ENCODE measurements at regions not wholly inside any gene's neighbourhood (a gene's known extent, or its start where the extent isn't known, plus 50 kb on each side); places are given as distances from the start of the nearest gene placed in this dataset.

GRCh38 chr13:42708391-42708790 lies 73.0 kb upstream of the FAM216B start:
- in situ Hi-C loops (cut with MboI; ENCODE audit: low sequenced_read_pairs) (no loop called here), dilution Hi-C loops (cut with HindIII; ENCODE audit: low sequenced_read_pairs, unreplicated experiment) (no loop called here), intact Hi-C loops (cut with micrococcal nuclease) (no loop called here)
- no peak overlapping the region for H3K4me3 ChIP-seq (ENCODE audit: insufficient read depth, low read depth, low read length)
- no peaks in the 10 kb centered on the region for H3K27me3 ChIP-seq (ENCODE audit: control insufficient read depth, insufficient read depth, low read length)
- H2BK20ac ChIP-seq (ENCODE audit: low read depth, low read length) = no peak overlapping the region
- H3K27ac ChIP-seq (ENCODE audit: insufficient read depth, low read length) = no peak overlapping the region
- H3K4me2 ChIP-seq (ENCODE audit: low read depth, low read length) = no peak overlapping the region
- no TSS peak for BruUV-seq (replicated peaks)
- POLR2A ChIA-PET (ENCODE audit: unreplicated experiment) = no interaction called here
- WGBS, 2 experiments (ENCODE audit: extremely low coverage in 2 of 2, insufficient read length in 1 of 2) = no CpG with 5 or more reads among the region's 4 CpGs
- no peak overlapping the region for H3K18ac ChIP-seq (ENCODE audit: low read depth, low read length)
- H2AK5ac ChIP-seq (ENCODE audit: low read depth, low read length) = no peak overlapping the region
- H3K4ac ChIP-seq (ENCODE audit: low read depth, low read length) = no peak overlapping the region
- no peaks in the 10 kb centered on the region for H3K9me1 ChIP-seq (ENCODE audit: insufficient read depth, low read length)
- H3K23ac ChIP-seq (ENCODE audit: low read depth, low read length) = no peak overlapping the region
- no peaks in the 10 kb centered on the region for H3K79me1 ChIP-seq (ENCODE audit: low read depth in 1 of 2, low read length in 2 of 2)
- no peak overlapping the region for H4K91ac ChIP-seq (ENCODE audit: insufficient read depth, low read depth, low read length)
- H3K14ac ChIP-seq (replicated peaks; ENCODE audit: low read depth, low read length) = no peak overlapping the region
- H3K9me3 ChIP-seq (ENCODE audit: control insufficient read depth, insufficient read depth, low read length) = no peaks in the 10 kb centered on the region
- H4K5ac ChIP-seq (ENCODE audit: low read depth, low read length) = no peak overlapping the region
- no peak overlapping the region for H3K56ac ChIP-seq (ENCODE audit: extremely low read depth, insufficient read depth, low read length)
- H2BK15ac ChIP-seq (ENCODE audit: low read depth, low read length) = no peak overlapping the region
- CTCF ChIA-PET = no interaction called here
- peaks cover 4% of the 10 kb centered on the region for H3K4me1 ChIP-seq (ENCODE audit: control insufficient read depth, insufficient read depth, low read length)
- ATAC-seq (ENCODE audit: low read depth) (no peak), DNase-seq (no peak)
- no peaks in the 10 kb centered on the region for H4K20me1 ChIP-seq (ENCODE audit: insufficient read depth, low read length)
- H2AFZ ChIP-seq (replicated peaks; ENCODE audit: low read length, poor library complexity) = no peak overlapping the region
- TF ChIP-seq MAZ (IDR thresholded peaks at IDR 0.05; ENCODE audit: borderline replicate concordance, low read depth, low read length) (no peak), NFE2L2 (IDR thresholded peaks at IDR 0.05; ENCODE audit: low read depth, low read length) (no peak), MXI1 (IDR thresholded peaks at IDR 0.05; ENCODE audit: borderline replicate concordance, low read depth, low read length) (no peak), BHLHE40 (IDR thresholded peaks at IDR 0.05; ENCODE audit: low read depth, low read length) (no peak), RFX5 (IDR thresholded peaks at IDR 0.05; ENCODE audit: low read depth, low read length) (no peak), CHD1 (IDR thresholded peaks at IDR 0.05; ENCODE audit: low read depth, low read length) (no peak), SMC3 (IDR thresholded peaks at IDR 0.05; ENCODE audit: low read depth, low read length) (no peak), CEBPB (IDR thresholded peaks at IDR 0.05; ENCODE audit: low read depth, low read length) (no peak), POLR2A (IDR thresholded peaks at IDR 0.05; ENCODE audit: low read depth, low read length) (no peak), ELK1 (IDR thresholded peaks at IDR 0.05; ENCODE audit: borderline replicate concordance, low read depth, low read length) (no peak), FOS (IDR thresholded peaks at IDR 0.05; ENCODE audit: low read depth, low read length) (no peak), RAD21 (IDR thresholded peaks at IDR 0.05; ENCODE audit: low read length) (no peak), RCOR1 (IDR thresholded peaks at IDR 0.05; ENCODE audit: insufficient replicate concordance, low read length) (no peak), MAFK (IDR thresholded peaks at IDR 0.05; ENCODE audit: low read depth, low read length) (no peak)
- TF ChIP-seq, protein P1, sequence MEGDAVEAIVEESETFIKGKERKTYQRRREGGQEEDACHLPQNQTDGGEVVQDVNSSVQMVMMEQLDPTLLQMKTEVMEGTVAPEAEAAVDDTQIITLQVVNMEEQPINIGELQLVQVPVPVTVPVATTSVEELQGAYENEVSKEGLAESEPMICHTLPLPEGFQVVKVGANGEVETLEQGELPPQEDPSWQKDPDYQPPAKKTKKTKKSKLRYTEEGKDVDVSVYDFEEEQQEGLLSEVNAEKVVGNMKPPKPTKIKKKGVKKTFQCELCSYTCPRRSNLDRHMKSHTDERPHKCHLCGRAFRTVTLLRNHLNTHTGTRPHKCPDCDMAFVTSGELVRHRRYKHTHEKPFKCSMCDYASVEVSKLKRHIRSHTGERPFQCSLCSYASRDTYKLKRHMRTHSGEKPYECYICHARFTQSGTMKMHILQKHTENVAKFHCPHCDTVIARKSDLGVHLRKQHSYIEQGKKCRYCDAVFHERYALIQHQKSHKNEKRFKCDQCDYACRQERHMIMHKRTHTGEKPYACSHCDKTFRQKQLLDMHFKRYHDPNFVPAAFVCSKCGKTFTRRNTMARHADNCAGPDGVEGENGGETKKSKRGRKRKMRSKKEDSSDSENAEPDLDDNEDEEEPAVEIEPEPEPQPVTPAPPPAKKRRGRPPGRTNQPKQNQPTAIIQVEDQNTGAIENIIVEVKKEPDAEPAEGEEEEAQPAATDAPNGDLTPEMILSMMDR (conservative IDR thresholded peaks at IDR 0.05; ENCODE audit: low read depth, low read length) = no peak
- TF ChIP-seq, protein P2, sequence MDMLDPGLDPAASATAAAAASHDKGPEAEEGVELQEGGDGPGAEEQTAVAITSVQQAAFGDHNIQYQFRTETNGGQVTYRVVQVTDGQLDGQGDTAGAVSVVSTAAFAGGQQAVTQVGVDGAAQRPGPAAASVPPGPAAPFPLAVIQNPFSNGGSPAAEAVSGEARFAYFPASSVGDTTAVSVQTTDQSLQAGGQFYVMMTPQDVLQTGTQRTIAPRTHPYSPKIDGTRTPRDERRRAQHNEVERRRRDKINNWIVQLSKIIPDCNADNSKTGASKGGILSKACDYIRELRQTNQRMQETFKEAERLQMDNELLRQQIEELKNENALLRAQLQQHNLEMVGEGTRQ (IDR thresholded peaks at IDR 0.05; ENCODE audit: low read depth, low read length) = no peak
- no peak overlapping the region for H2AK9ac ChIP-seq (replicated peaks; ENCODE audit: low read depth, low read length, poor library complexity)
- H3K36me3 ChIP-seq (ENCODE audit: control insufficient read depth, insufficient read depth, low read length) = no peaks in the 10 kb centered on the region
- H4K8ac ChIP-seq (ENCODE audit: low read depth in 2 of 2, low read length in 2 of 2) = no peak overlapping the region
- H2BK120ac ChIP-seq (ENCODE audit: low read depth, low read length) = no peak overlapping the region
- no peak overlapping the region for H2BK5ac ChIP-seq (ENCODE audit: low read depth, low read length, poor library complexity, severe bottlenecking)
- no peak overlapping the region for H3K9ac ChIP-seq (ENCODE audit: low read depth, low read length)

Measured in IMR-90 (cell line).